HCT116 (cell line): ENCODE measurements at regions not wholly inside any gene's neighbourhood (a gene's known extent, or its start where the extent isn't known, plus 50 kb on each side); places are given as distances from the start of the nearest gene placed in this dataset.

Source experiments
- ATAC-seq: fragments of 200-7000 bp; cut with Tn5 transposase; 2 replicates; pipeline ENCODE4 v1.9.1; 2020; ENCODE audit warnings: mild to moderate bottlenecking, moderate library complexity
- BruUV-seq: library from RNA; stranded (reverse); fragments of 400-500 nt; replicated peaks from 2 replicates; lab custom pipeline; 2021; lab: Mats Ljungman, UMichigan
- CTCF ChIA-PET: fragments of 300-600 bp; sonication (Branson Sonifier 250); formaldehyde crosslinking; loops from one replicate; lab custom pipeline; 2021; ENCODE audit warnings: antibody characterized with exemption; lab: Charles Lee
- POLR2A ChIA-PET: fragments of 300-600, 350-600 bp; sonication (Branson Sonifier 250); formaldehyde crosslinking; loops from one replicate; lab custom pipeline; 2021; ENCODE audit warnings: antibody characterized with exemption; lab: Charles Lee
- RAD21 ChIA-PET, 2 experiments: fragments of 300-600 bp; sonication (Branson Sonifier 250); formaldehyde crosslinking; loops; one replicate each; lab custom pipeline; 2023; ENCODE audit warnings: low total read pairs in 2 of 2; ENCODE audit not compliant: uncharacterized antibody in 2 of 2, unreplicated experiment in 2 of 2, low non-redundant PET in 1 of 2; lab: Charles Lee
- DNase-seq: peaks from one replicate; pipeline ENCODE4 v3.0.0-alpha.2; 2010; ENCODE audit warnings: low read depth, low spot score
- H2AFZ ChIP-seq: fragments of 200-600 bp; shearing (Covaris generic), sonication (generic); 2 replicates; pipeline ENCODE4 v1.6.1; 2017; ENCODE audit warnings: low read depth, mixed run types, mixed read lengths, antibody characterized with exemption, low read length; ENCODE audit not compliant: poor library complexity, severe bottlenecking
- H3K27ac ChIP-seq: 2 replicates; pipeline ENCODE4 v1.5.1; 2012; ENCODE audit warnings: low read depth, low read length
- H3K27me3 ChIP-seq: fragments of 200-600 bp; sonication (generic); 2 replicates; pipeline ENCODE4 v1.6.1; 2016; ENCODE audit warnings: mixed run types, low read length, mixed read lengths; ENCODE audit not compliant: insufficient read depth
- H3K36me3 ChIP-seq, 2 experiments: fragments of 200-500 bp in 1 of 2; fragments of 200-600 bp in 1 of 2; sonication (Bioruptor generic) in 1 of 2; sonication (generic) in 1 of 2; 2 replicates each; pipeline versions ENCODE4 v1.5.1 to v1.6.1; 2014 to 2016; ENCODE audit warnings: low read length in 2 of 2, inconsistent platforms in 1 of 2, mixed read lengths in 1 of 2, mixed run types in 1 of 2; ENCODE audit not compliant: insufficient read depth in 2 of 2, control insufficient read depth in 1 of 2
- H3K4me1 ChIP-seq, 2 experiments: fragments of 200-600 bp in 1 of 2; sonication (generic) in 1 of 2; 2 replicates each; pipeline versions ENCODE4 v1.5.1 to v1.6.1; 2012 to 2017; ENCODE audit warnings: low read length in 2 of 2, inconsistent platforms in 1 of 2, mild to moderate bottlenecking in 1 of 2, mixed read lengths in 1 of 2, mixed run types in 1 of 2, moderate library complexity in 1 of 2; ENCODE audit not compliant: insufficient read depth in 2 of 2, control insufficient read depth in 1 of 2
- H3K4me2 ChIP-seq: fragments of 200-600 bp; sonication (generic); 2 replicates; pipeline ENCODE4 v1.6.1; 2017; ENCODE audit warnings: mixed run types, low read length, mixed read lengths
- H3K4me3 ChIP-seq, 2 experiments: fragments of 200-600 bp in 1 of 2; sonication (generic) in 1 of 2; replicated peaks in 1 of 2; 2 replicates each; pipeline ENCODE4 v1.5.1; 2011 to 2016; ENCODE audit warnings: low read length in 2 of 2, control low read depth in 1 of 2, low read depth in 1 of 2, mild to moderate bottlenecking in 1 of 2, mixed read lengths in 1 of 2, mixed run types in 1 of 2
- H3K79me2 ChIP-seq: fragments of 200-600 bp; sonication (generic); 2 replicates; pipeline ENCODE4 v1.6.1; 2017; ENCODE audit warnings: mild to moderate bottlenecking, mixed run types, low read length, moderate library complexity, mixed read lengths; ENCODE audit not compliant: insufficient read depth
- H3K9ac ChIP-seq: fragments of 200-600 bp; sonication (generic); 2 replicates; pipeline ENCODE4 v1.6.1; 2016; ENCODE audit warnings: low read length, mixed read lengths
- H3K9me2 ChIP-seq: fragments of 200-600 bp; sonication (generic), shearing (Covaris generic); 2 replicates; pipeline ENCODE4 v1.6.1; 2017; ENCODE audit warnings: mixed run types, mild to moderate bottlenecking, moderate library complexity; ENCODE audit not compliant: insufficient read depth
- H3K9me3 ChIP-seq, 2 experiments: fragments of 200-500 bp in 1 of 2; fragments of 200-600 bp in 1 of 2; sonication (Bioruptor generic) in 1 of 2; sonication (generic) in 1 of 2; 2 replicates each; pipeline ENCODE4 v1.6.1; 2014 to 2017; ENCODE audit warnings: low read length in 2 of 2, mixed read lengths in 2 of 2, inconsistent platforms in 1 of 2, low read depth in 1 of 2, mild to moderate bottlenecking in 1 of 2, mixed run types in 1 of 2, moderate library complexity in 1 of 2; ENCODE audit not compliant: control insufficient read depth in 1 of 2, insufficient read depth in 1 of 2
- H4K20me1 ChIP-seq: fragments of 200-600 bp; sonication (generic), shearing (Covaris generic); 2 replicates; pipeline ENCODE4 v1.6.1; 2017; ENCODE audit warnings: mixed run types, mild to moderate bottlenecking, moderate library complexity; ENCODE audit not compliant: insufficient read depth
- CBX3 ChIP-seq: IDR thresholded peaks from 2 replicates; pipeline ENCODE4 v1.6.1; 2012; ENCODE audit warnings: low read depth
- EGR1 ChIP-seq: IDR thresholded peaks from 2 replicates; pipeline ENCODE4 v1.6.1; 2012; ENCODE audit warnings: low read depth
- ELF1 ChIP-seq: IDR thresholded peaks from 2 replicates; pipeline ENCODE4 v1.6.1; 2012; ENCODE audit warnings: low read depth, borderline replicate concordance
- EZH2 ChIP-seq: fragments of 200-600 bp; sonication (generic); IDR thresholded peaks from 2 replicates; pipeline ENCODE4 v1.6.1; 2017; ENCODE audit warnings: antibody characterized with exemption, mixed run types
- FOSL1 ChIP-seq: IDR thresholded peaks from 2 replicates; pipeline ENCODE4 v1.6.1; 2012; ENCODE audit warnings: low read depth
- SIN3A ChIP-seq: IDR thresholded peaks from 2 replicates; pipeline ENCODE4 v1.6.1; 2012; ENCODE audit warnings: low read depth
- SP1 ChIP-seq: IDR thresholded peaks from 2 replicates; pipeline ENCODE4 v1.6.1; 2012; ENCODE audit warnings: low read depth
- SRF ChIP-seq: IDR thresholded peaks from 2 replicates; pipeline ENCODE4 v1.6.1; 2012; ENCODE audit warnings: low read depth
- TCF7L2 ChIP-seq: IDR thresholded peaks from 2 replicates; pipeline ENCODE4 v1.7.0; 2011; ENCODE audit warnings: borderline replicate concordance, inconsistent platforms; ENCODE audit not compliant: insufficient read depth, insufficient read length; ENCODE audit errors: extremely low read depth
- ZFX ChIP-seq: fragments of 450-650 bp; IDR thresholded peaks from 2 replicates; pipeline ENCODE4 v1.6.1; 2017
- intact Hi-C: fragments of 100-400 bp; cut with micrococcal nuclease; formaldehyde crosslinking; loops from 2 replicates; pipeline ENCODE4 v1.10.0; 2022
- TF ChIP-seq, protein P1 (sequence below), 3 experiments: fragments of 200-600 bp in 1 of 3; sonication (generic) in 1 of 3; IDR thresholded peaks in 2 of 3; conservative IDR thresholded peaks in 1 of 3; 2 replicates each; pipeline ENCODE4 v1.5.1; 2012 to 2017; ENCODE audit warnings: low read depth in 2 of 3, low read length in 2 of 3, antibody characterized with exemption in 1 of 3, borderline replicate concordance in 1 of 3, control low read depth in 1 of 3, mild to moderate bottlenecking in 1 of 3, mixed read lengths in 1 of 3, mixed run types in 1 of 3, moderate library complexity in 1 of 3; ENCODE audit not compliant: insufficient read depth in 1 of 3
- TF ChIP-seq, protein P2 (sequence below): IDR thresholded peaks from 2 replicates; pipeline ENCODE4 v1.6.1; 2012
- TF ChIP-seq, protein P3 (sequence below): IDR thresholded peaks from 2 replicates; pipeline ENCODE4 v1.6.1; 2012

DNA sequence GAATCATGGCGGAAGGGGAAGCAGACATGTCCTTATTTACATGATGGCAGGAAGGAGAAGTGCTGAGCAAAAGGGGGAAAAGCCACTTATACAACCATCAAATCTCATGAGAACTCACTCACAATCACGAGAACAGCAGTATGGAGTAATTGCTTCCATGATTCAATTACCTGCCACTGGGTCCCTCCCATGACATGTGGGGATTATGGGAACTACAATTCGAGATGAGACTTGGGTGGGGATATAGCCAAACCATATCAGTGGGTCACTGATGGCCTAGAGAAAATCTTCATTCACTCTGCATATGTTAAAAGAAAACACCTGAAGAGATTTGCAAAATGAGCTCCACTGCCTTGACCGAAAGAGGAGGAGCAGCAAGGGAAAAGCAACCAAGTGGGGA lies 130.3 kb upstream of the FAM20A start:
- Histone ChIP-seq H3K4me1 (peaks cover 0 to 15% of the 10 kb centered on the region in 2 experiments; a peak in 1 of 4 replicates), H3K9ac (no peak overlapping the region), H3K9me2 (no peaks in the 10 kb centered on the region), H4K20me1 (no peaks in the 10 kb centered on the region), H3K9me3 (no peaks in the 10 kb centered on the region), H2AFZ (no peak overlapping the region), H3K4me2 (no peak overlapping the region), H3K27ac (no peak overlapping the region), H3K36me3 (no peaks in the 10 kb centered on the region), H3K4me3 (no peak overlapping the region), H3K27me3 (no peaks in the 10 kb centered on the region), H3K79me2 (no peaks in the 10 kb centered on the region)
- DNase-seq (no peak), ATAC-seq (no peak)
- intact Hi-C loops: no loop called here
- ChIA-PET POLR2A (no interaction called here), RAD21 (no interaction called here), CTCF (interaction anchor here (1.2 kb wide), 1 partner anchor 9 kb away, joined by 5 read pairs; no protein-coding TSS in a partner anchor)
- no TSS peak for BruUV-seq
- TF ChIP-seq EGR1 (no peak), ZFX (no peak), FOSL1 (no peak), CBX3 (no peak), ELF1 (no peak), SP1 (no peak)

DNA sequence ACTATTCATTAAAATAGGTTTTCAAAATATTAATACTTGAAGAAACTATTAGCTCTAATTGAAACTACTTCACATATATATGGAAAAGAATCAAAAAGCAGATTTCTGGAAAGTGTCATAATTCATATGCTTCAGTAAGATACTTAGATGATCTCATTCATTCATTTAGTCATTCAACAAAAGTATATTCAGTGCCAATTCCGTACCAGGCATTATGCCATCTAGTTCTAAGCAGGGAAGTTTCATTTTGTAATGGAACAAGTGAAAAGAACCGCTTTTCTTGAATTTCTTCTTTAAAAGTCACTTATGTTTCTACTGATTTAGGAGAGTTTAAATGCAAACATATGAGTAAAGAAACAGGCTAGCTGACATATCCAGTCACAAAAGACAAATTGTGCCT lies 118.3 kb upstream of the FAM20A start:
- TF ChIP-seq SIN3A (no peak), TCF7L2 (no peak), EZH2 (no peak), SRF (no peak), SP1 (no peak), ZFX (no peak), EGR1 (no peak)
- TF ChIP-seq, protein P1, sequence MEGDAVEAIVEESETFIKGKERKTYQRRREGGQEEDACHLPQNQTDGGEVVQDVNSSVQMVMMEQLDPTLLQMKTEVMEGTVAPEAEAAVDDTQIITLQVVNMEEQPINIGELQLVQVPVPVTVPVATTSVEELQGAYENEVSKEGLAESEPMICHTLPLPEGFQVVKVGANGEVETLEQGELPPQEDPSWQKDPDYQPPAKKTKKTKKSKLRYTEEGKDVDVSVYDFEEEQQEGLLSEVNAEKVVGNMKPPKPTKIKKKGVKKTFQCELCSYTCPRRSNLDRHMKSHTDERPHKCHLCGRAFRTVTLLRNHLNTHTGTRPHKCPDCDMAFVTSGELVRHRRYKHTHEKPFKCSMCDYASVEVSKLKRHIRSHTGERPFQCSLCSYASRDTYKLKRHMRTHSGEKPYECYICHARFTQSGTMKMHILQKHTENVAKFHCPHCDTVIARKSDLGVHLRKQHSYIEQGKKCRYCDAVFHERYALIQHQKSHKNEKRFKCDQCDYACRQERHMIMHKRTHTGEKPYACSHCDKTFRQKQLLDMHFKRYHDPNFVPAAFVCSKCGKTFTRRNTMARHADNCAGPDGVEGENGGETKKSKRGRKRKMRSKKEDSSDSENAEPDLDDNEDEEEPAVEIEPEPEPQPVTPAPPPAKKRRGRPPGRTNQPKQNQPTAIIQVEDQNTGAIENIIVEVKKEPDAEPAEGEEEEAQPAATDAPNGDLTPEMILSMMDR (IDR thresholded peaks at IDR 0.05 in 2 of 3, conservative IDR thresholded peaks at IDR 0.05 in 1 of 3; ENCODE audit: borderline replicate concordance in 1 of 3, insufficient read depth in 1 of 3, low read depth in 2 of 3, low read length in 2 of 3): no peak
- TF ChIP-seq, protein P2, sequence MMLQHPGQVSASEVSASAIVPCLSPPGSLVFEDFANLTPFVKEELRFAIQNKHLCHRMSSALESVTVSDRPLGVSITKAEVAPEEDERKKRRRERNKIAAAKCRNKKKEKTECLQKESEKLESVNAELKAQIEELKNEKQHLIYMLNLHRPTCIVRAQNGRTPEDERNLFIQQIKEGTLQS: no peak
- TF ChIP-seq, protein P3, sequence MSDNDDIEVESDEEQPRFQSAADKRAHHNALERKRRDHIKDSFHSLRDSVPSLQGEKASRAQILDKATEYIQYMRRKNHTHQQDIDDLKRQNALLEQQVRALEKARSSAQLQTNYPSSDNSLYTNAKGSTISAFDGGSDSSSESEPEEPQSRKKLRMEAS: no peak
- TF ChIP-seq, all 23 proteins: peak for 0

More for the DNA sequence above, 118.3 kb upstream of the FAM20A start:
- Histone ChIP-seq H3K79me2 (no peaks in the 10 kb centered on the region), H3K27me3 (no peaks in the 10 kb centered on the region), H4K20me1 (no peaks in the 10 kb centered on the region), H3K36me3 (no peaks in the 10 kb centered on the region), H3K4me2 (no peak overlapping the region), H3K4me1 (no peaks in the 10 kb centered on the region), H3K27ac (no peak overlapping the region), H3K9me3 (no peaks in the 10 kb centered on the region), H3K9me2 (no peaks in the 10 kb centered on the region), H3K9ac (no peak overlapping the region), H2AFZ (no peak overlapping the region), H3K4me3 (no peak overlapping the region)
- ATAC-seq (no peak), DNase-seq (no peak)
- ChIA-PET POLR2A (no interaction called here), CTCF (interaction anchor here (1.0 kb wide), 1 partner anchor 22 kb away, joined by 3 read pairs; no protein-coding TSS in a partner anchor), RAD21 (no interaction called here)
- no TSS peak for BruUV-seq
- intact Hi-C loops: loop anchor here (5.0 kb wide), 1 partner anchor 1148 kb away; no protein-coding TSS in a partner anchor
